Ovary (tissue), 7 donors: ENCODE measurements at regions not wholly inside any gene's neighbourhood (a gene's known extent, or its start where the extent isn't known, plus 50 kb on each side); places are given as distances from the start of the nearest gene placed in this dataset.

Source experiments
- DNase-seq, 5 donors: peaks; one replicate each; pipeline ENCODE4 v3.0.0-alpha.2; 2019 to 2020
- H3K27ac ChIP-seq, 2 donors: fragments of 200-600 bp; one replicate each; pipeline versions ENCODE4 v1.5.1 to v1.8.0; 2019 to 2022
- H3K27me3 ChIP-seq: fragments of 200-600 bp; one replicate; pipeline ENCODE4 v1.8.0; 2022
- H3K36me3 ChIP-seq: fragments of 200-600 bp; sonication (generic); one replicate; pipeline ENCODE4 v1.5.1; 2019
- H3K4me1 ChIP-seq: one replicate; pipeline ENCODE4 v1.8.1; 2013; ENCODE audit warnings: mild to moderate bottlenecking, moderate library complexity; ENCODE audit not compliant: insufficient read depth
- H3K4me3 ChIP-seq: fragments of 200-600 bp; sonication (generic); one replicate; pipeline ENCODE4 v1.5.1; 2017
- H3K9me3 ChIP-seq, 2 donors: fragments of 200-600 bp in 1 of 2; sonication (generic) in 1 of 2; one replicate each; pipeline versions ENCODE4 v1.5.1 to v1.8.1; 2013 to 2019; ENCODE audit warnings: mild to moderate bottlenecking in 1 of 2, moderate library complexity in 1 of 2
- CTCF ChIP-seq, 3 donors: fragments of 450-650 bp in 2 of 3; fragments of 200-600 bp in 1 of 3; IDR thresholded peaks; one replicate each; pipeline versions ENCODE4 v1.5.1 to v1.8.0; 2016 to 2022; ENCODE audit warnings: antibody characterized with exemption in 3 of 3, mild to moderate bottlenecking in 1 of 3
- EP300 ChIP-seq: sonication (generic); formaldehyde crosslinking; IDR thresholded peaks from one replicate; pipeline ENCODE4 v1.6.1; 2017; ENCODE audit warnings: antibody characterized with exemption
- POLR2A ChIP-seq: fragments of 450-650 bp; IDR thresholded peaks from one replicate; pipeline ENCODE4 v1.6.1; 2017; ENCODE audit warnings: antibody characterized with exemption, mild to moderate bottlenecking, moderate library complexity
- WGBS, 3 donors: extraction: QIAGEN DNeasy Blood & Tissue Kit in 1 of 3; methylation state at CpG; one replicate each; pipeline versions ENCODE4 v1.1.5 to v1.1.7; 2013 to 2017; 5-methylcytosine and 5-hydroxymethylcytosine counted together
- intact Hi-C, 4 donors: fragments of 100-400 bp; cut with DNase I; formaldehyde crosslinking; loops; one replicate each; pipeline versions ENCODE4 v1.11.0 to v1.15.1; 2022 to 2023
- donor health status: DM: no; HTN: no; CAD: no; lungs with moderate emphysema.
- donor health status: DM: no; HTN: no; CAD: no.
- donor health status: Bipolar disorder and iron deficiency.
- donor health status: DM: no; HTN: no; CAD: no.
- donor health status: DM: yes; HTN: yes; CAD: no.

GRCh38 chr12:131608740-131609690, 101.9 kb upstream of the SFSWAP start:
- Histone ChIP-seq H3K36me3 (no peaks in the 10 kb centered on the region), H3K27me3 (no peaks in the 10 kb centered on the region), H3K4me1 (peaks cover 2% of the 10 kb centered on the region), H3K4me3 (no peak overlapping the region), H3K9me3 (no peaks in the 10 kb centered on the region), H3K27ac (no peak overlapping the region)
- intact Hi-C loops, result loop anchor here in 1 of 4 donors (5.0 to 10.0 kb wide), 2 partner anchors 218 to 396 kb away; partner anchors contain the start of gene MMP17
- TF ChIP-seq POLR2A (no peak), CTCF (IDR thresholded peaks at IDR 0.05) (peak; percentile 63 to 68 (median 68)), EP300 (no peak)
- peak; percentile 50 to 84 (median 73) for DNase-seq
- 34 to 38% (median 35%) methylated on average over 27 of the region's 27 CpGs for WGBS, 3 donors

DNA sequence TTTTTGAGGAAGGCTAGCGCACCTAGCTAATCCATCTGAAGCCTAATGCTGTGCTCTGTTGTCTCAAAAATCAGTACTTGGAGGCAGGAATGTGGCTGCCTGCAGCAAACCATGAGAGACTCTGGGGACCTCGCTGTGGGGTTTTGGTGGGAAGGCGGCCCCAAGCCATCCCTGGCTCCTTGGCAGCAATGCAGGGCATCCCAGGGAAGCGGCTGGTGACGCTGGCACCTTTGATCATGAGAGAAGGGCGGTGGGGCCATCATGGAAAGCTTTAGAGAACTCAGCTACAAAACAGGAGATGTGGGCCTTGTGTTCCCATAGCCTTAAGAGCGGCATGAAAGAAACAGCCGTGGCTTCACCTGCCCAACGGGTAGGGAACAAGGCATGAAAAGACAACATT, 101.1 kb upstream of the SFSWAP start:
- DNase-seq, result no peak
- intact Hi-C loops, result loop anchor here in 1 of 4 donors (5.0 to 10.0 kb wide), 2 partner anchors 218 to 395 kb away; partner anchors contain the start of gene MMP17
- Histone ChIP-seq H3K9me3 (no peaks in the 10 kb centered on the region), H3K27ac (no peak overlapping the region), H3K4me1 (peaks cover 2% of the 10 kb centered on the region), H3K36me3 (no peaks in the 10 kb centered on the region), H3K4me3 (no peak overlapping the region), H3K27me3 (no peaks in the 10 kb centered on the region)
- TF ChIP-seq CTCF (IDR thresholded peaks at IDR 0.05), result no peak
- 93 to 94% (median 94%) methylated on average over 9 of the region's 9 CpGs for WGBS, 3 donors

DNA sequence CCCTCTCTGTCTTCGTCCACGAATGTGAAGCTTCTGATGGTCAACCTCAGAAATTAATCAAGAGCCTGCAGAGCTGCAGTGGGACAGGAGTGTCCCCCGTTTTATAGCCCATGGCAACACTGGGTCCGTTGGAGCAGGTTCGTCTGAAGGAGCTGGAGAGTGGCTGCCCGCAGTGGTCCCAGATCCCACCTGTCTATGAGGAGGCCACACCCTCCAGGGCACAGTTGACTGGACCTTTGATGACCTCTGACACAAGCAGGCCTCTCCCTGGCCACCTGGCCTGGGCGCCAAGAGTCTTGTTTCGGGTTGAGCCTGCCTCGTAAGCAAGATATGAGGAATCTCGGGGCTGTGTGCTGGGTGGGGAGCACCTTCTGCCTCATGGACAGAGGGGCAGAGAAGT, 100.7 kb upstream of the SFSWAP start:
- no peak overlapping the region for H3K27ac ChIP-seq
- 89 to 93% (median 91%) methylated on average over 10 of the region's 10 CpGs for WGBS, 3 donors
- intact Hi-C loops, result no loop called here

DNA sequence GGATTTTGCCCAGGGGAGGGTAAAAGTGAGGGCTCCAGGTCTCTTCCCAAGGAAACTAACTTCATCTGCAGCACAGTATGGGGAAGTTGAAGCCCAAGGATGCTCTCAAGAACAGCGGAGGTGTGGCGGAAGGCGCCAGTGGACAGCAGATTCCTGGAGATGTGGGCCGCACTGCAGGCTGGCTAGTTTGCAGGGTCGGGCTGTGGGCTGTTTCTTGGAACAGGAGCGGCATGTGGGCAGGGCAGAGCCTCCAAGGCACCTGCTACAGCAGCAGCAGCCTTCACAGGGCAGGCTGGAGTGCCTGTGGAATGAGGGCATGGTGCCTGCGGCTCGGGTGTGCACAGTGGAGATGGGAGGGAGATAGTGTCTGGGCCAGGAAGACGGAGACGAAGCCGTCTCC, 100.0 kb upstream of the SFSWAP start:
- Histone ChIP-seq H3K4me3 (no peak overlapping the region), H3K27ac (no peak overlapping the region), H3K27me3 (no peaks in the 10 kb centered on the region), H3K9me3 (no peaks in the 10 kb centered on the region), H3K4me1 (peaks cover 2% of the 10 kb centered on the region), H3K36me3 (no peaks in the 10 kb centered on the region)
- TF ChIP-seq POLR2A, result no peak
- no peak for TF ChIP-seq EP300
- no peak for TF ChIP-seq CTCF (IDR thresholded peaks at IDR 0.05)
- intact Hi-C loops, result no loop called here
- no peak for DNase-seq
- WGBS, 3 donors, result 78 to 89% (median 86%) methylated on average over 11 of the region's 11 CpGs

More for the DNA sequence above, 100.7 kb upstream of the SFSWAP start:
- Histone ChIP-seq H3K4me1 (peaks cover 2% of the 10 kb centered on the region), H3K36me3 (no peaks in the 10 kb centered on the region), H3K27me3 (no peaks in the 10 kb centered on the region), H3K9me3 (no peaks in the 10 kb centered on the region), H3K4me3 (no peak overlapping the region)
- no peak for DNase-seq
- no peak for TF ChIP-seq CTCF (IDR thresholded peaks at IDR 0.05)
- no peak for TF ChIP-seq POLR2A
- TF ChIP-seq EP300, result no peak
